H9 (cell line): ENCODE measurements at regions not wholly inside any gene's neighbourhood (a gene's known extent, or its start where the extent isn't known, plus 50 kb on each side); places are given as distances from the start of the nearest gene placed in this dataset.

Experiments used
- DNase-seq: peaks from one replicate; pipeline ENCODE4 v3.0.0-alpha.2; 2017
- H2AFZ ChIP-seq: one replicate; pipeline ENCODE4 v1.6.1; 2013; ENCODE audit warnings: mild to moderate bottlenecking, low read length, control low read depth, moderate library complexity
- H2AK5ac ChIP-seq: 2 replicates; pipeline ENCODE4 v1.6.1; 2013; ENCODE audit warnings: low read length, control low read depth, mixed read lengths; ENCODE audit not compliant: insufficient read length
- H2BK120ac ChIP-seq: one replicate; pipeline ENCODE4 v1.6.1; 2013; ENCODE audit warnings: low read depth, mild to moderate bottlenecking, low read length, control low read depth, inconsistent platforms; ENCODE audit not compliant: poor library complexity, severe bottlenecking
- H2BK12ac ChIP-seq: 2 replicates; pipeline ENCODE4 v1.6.1; 2013; ENCODE audit warnings: low read length, control low read depth, mixed read lengths, low read depth; ENCODE audit not compliant: insufficient read length
- H2BK15ac ChIP-seq: 2 replicates; pipeline ENCODE4 v1.6.1; 2013; ENCODE audit warnings: low read depth, low read length, control low read depth
- H2BK20ac ChIP-seq: one replicate; pipeline ENCODE4 v1.6.1; 2013; ENCODE audit warnings: low read depth, mild to moderate bottlenecking, low read length, control low read depth, inconsistent platforms; ENCODE audit not compliant: poor library complexity, severe bottlenecking
- H2BK5ac ChIP-seq: 2 replicates; pipeline ENCODE4 v1.6.1; 2013; ENCODE audit warnings: low read length, control low read depth, mixed read lengths; ENCODE audit not compliant: insufficient read length
- H3K14ac ChIP-seq: 2 replicates; pipeline ENCODE4 v1.6.1; 2013; ENCODE audit warnings: low read length, control low read depth; ENCODE audit not compliant: insufficient read depth
- H3K18ac ChIP-seq: 2 replicates; pipeline ENCODE4 v1.6.1; 2013; ENCODE audit warnings: low read depth, mild to moderate bottlenecking, mixed read lengths, low read length, control low read depth; ENCODE audit not compliant: insufficient read length
- H3K23ac ChIP-seq: 2 replicates; pipeline ENCODE4 v1.6.1; 2013; ENCODE audit warnings: low read length, control low read depth, mixed read lengths, low read depth; ENCODE audit not compliant: insufficient read length
- H3K23me2 ChIP-seq: 2 replicates; pipeline ENCODE4 v1.6.1; 2013; ENCODE audit warnings: low read depth, mild to moderate bottlenecking, mixed read lengths, low read length, control low read depth; ENCODE audit not compliant: insufficient read length, poor library complexity, severe bottlenecking
- H3K27ac ChIP-seq: 2 replicates; pipeline ENCODE4 v1.5.1; 2013; ENCODE audit warnings: low read length, control low read depth, mixed read lengths, low read depth; ENCODE audit not compliant: insufficient read length
- H3K27me3 ChIP-seq: 2 replicates; pipeline ENCODE4 v1.6.1; 2013; ENCODE audit warnings: low read length, control low read depth, inconsistent platforms; ENCODE audit not compliant: insufficient read depth
- H3K4ac ChIP-seq: 2 replicates; pipeline ENCODE4 v1.6.1; 2013; ENCODE audit warnings: low read depth, mild to moderate bottlenecking, control low read depth, inconsistent platforms, low read length, moderate library complexity
- H3K4me1 ChIP-seq: 2 replicates; pipeline ENCODE4 v1.6.1; 2013; ENCODE audit warnings: low read length, control low read depth, inconsistent platforms; ENCODE audit not compliant: insufficient read depth
- H3K4me2 ChIP-seq: 2 replicates; pipeline ENCODE4 v1.6.1; 2013; ENCODE audit warnings: low read length, control low read depth, mixed read lengths; ENCODE audit not compliant: insufficient read length, insufficient read depth
- H3K56ac ChIP-seq: 2 replicates; pipeline ENCODE4 v1.6.1; 2013; ENCODE audit warnings: low read depth, mild to moderate bottlenecking, mixed read lengths, low read length, control low read depth; ENCODE audit not compliant: insufficient read length
- H3K79me1 ChIP-seq: 2 replicates; pipeline ENCODE4 v1.6.1; 2013; ENCODE audit warnings: low read depth, mild to moderate bottlenecking, moderate library complexity, low read length, control low read depth, inconsistent platforms; ENCODE audit not compliant: insufficient read depth, poor library complexity, severe bottlenecking
- H3K79me2 ChIP-seq: 2 replicates; pipeline ENCODE4 v1.6.1; 2013; ENCODE audit warnings: low read length, control low read depth, inconsistent platforms; ENCODE audit not compliant: insufficient read depth
- H3K9ac ChIP-seq: 2 replicates; pipeline ENCODE4 v1.6.1; 2013; ENCODE audit warnings: low read length, control low read depth, mixed read lengths; ENCODE audit not compliant: insufficient read length; ENCODE audit errors: extremely low read depth
- H3K9me3 ChIP-seq: one replicate; pipeline ENCODE4 v1.6.1; 2013; ENCODE audit warnings: low read depth, low read length, inconsistent platforms; ENCODE audit not compliant: control insufficient read depth
- H3T11ph ChIP-seq: one replicate; pipeline ENCODE4 v1.6.1; 2013; ENCODE audit warnings: mild to moderate bottlenecking, low read length, control low read depth, inconsistent platforms
- H4K20me1 ChIP-seq: one replicate; pipeline ENCODE4 v1.6.1; 2013; ENCODE audit not compliant: control insufficient read depth, insufficient read length, insufficient read depth
- H4K5ac ChIP-seq: 2 replicates; pipeline ENCODE4 v1.6.1; 2013; ENCODE audit warnings: low read depth, mild to moderate bottlenecking, mixed read lengths, low read length, control low read depth; ENCODE audit not compliant: insufficient read length
- H4K8ac ChIP-seq: replicated peaks from 2 replicates; pipeline ENCODE4 v1.6.1; 2013; ENCODE audit warnings: low read length, control low read depth, mixed read lengths, low read depth; ENCODE audit not compliant: insufficient read length
- H4K91ac ChIP-seq: 2 replicates; pipeline ENCODE4 v1.6.1; 2013; ENCODE audit warnings: low read depth, mild to moderate bottlenecking, moderate library complexity, mixed read lengths, low read length, control low read depth; ENCODE audit not compliant: insufficient read length
- H3K27ac Mint-ChIP-seq, 3 experiments: 2 replicates in 2 of 3; 3 replicates in 1 of 3; pipeline ENCODE4 v1.8.0; 2020 to 2021; ENCODE audit warnings: mixed read lengths in 3 of 3, mild to moderate bottlenecking in 1 of 3, moderate library complexity in 1 of 3
- H3K27me3 Mint-ChIP-seq: 2 replicates; pipeline ENCODE4 v1.8.0; 2021; ENCODE audit warnings: low read depth, mild to moderate bottlenecking, moderate library complexity, mixed read lengths
- H3K36me3 Mint-ChIP-seq, 3 experiments: 2 replicates in 2 of 3; 3 replicates in 1 of 3; pipeline ENCODE4 v1.8.0; 2020 to 2021; ENCODE audit warnings: low read depth in 3 of 3, mixed read lengths in 3 of 3; ENCODE audit not compliant: insufficient read depth in 1 of 3
- H3K4me1 Mint-ChIP-seq, 2 experiments: 2 replicates each; pipeline ENCODE4 v1.8.0; 2020; ENCODE audit warnings: mixed read lengths in 2 of 2
- H3K4me3 Mint-ChIP-seq, 2 experiments: 2 replicates in 1 of 2; 3 replicates in 1 of 2; pipeline ENCODE4 v1.8.0; 2020 to 2021; ENCODE audit warnings: mild to moderate bottlenecking in 2 of 2, mixed read lengths in 2 of 2, moderate library complexity in 1 of 2
- H3K9me3 Mint-ChIP-seq, 2 experiments: 2 replicates in 1 of 2; 3 replicates in 1 of 2; pipeline ENCODE4 v1.8.0; 2020; ENCODE audit warnings: mild to moderate bottlenecking in 2 of 2, mixed read lengths in 2 of 2, moderate library complexity in 1 of 2
- CTCF ChIP-seq: fragments of 200-600 bp; sonication (generic); conservative IDR thresholded peaks from 3 replicates; pipeline ENCODE4 v1.8.0; 2021; ENCODE audit warnings: antibody characterized with exemption, mild to moderate bottlenecking
- WGBS: extraction: QIAGEN DNeasy Blood & Tissue Kit; methylation state at CpG from one replicate; pipeline ENCODE4 v1.1.7; 2013; ENCODE audit warnings: missing lambda C conversion rate, low lambda C conversion rate, mixed read lengths; ENCODE audit not compliant: insufficient read length; ENCODE audit errors: extremely low coverage; 5-methylcytosine and 5-hydroxymethylcytosine counted together

- no peak overlapping the region for H2BK15ac ChIP-seq
- no peak overlapping the region for H3K14ac ChIP-seq
- H4K91ac ChIP-seq, result no peak overlapping the region
- no peaks in the 10 kb centered on the region for H3K9me3 Mint-ChIP-seq
- TF ChIP-seq CTCF, result no peak
- H2AFZ ChIP-seq, result peak overlapping the region; percentile 65
- H3K9ac ChIP-seq, result no peak overlapping the region
- H3K27ac ChIP-seq, result no peak overlapping the region
- H2BK120ac ChIP-seq, result no peak overlapping the region
- no peaks in the 10 kb centered on the region for H4K20me1 ChIP-seq
- no peak overlapping the region for H3T11ph ChIP-seq
- no CpG with 5 or more reads among the region's 2 CpGs for WGBS
- no peaks in the 10 kb centered on the region for H3K9me3 ChIP-seq
- H2BK5ac ChIP-seq, result no peak overlapping the region
- peaks cover 4 to 9% of the 10 kb centered on the region in 2 experiments for H3K4me1 Mint-ChIP-seq
- no peak overlapping the region for H2AK5ac ChIP-seq
- no peak for DNase-seq
- H3K79me1 ChIP-seq, result no peaks in the 10 kb centered on the region
- H3K79me2 ChIP-seq, result no peaks in the 10 kb centered on the region
- H3K27me3 Mint-ChIP-seq, result peaks cover 2% of the 10 kb centered on the region; the same call in 1 of the 2 replicates
- H3K23ac ChIP-seq, result no peak overlapping the region
- H3K18ac ChIP-seq, result no peak overlapping the region
- H4K5ac ChIP-seq, result no peak overlapping the region
- no peak overlapping the region; a peak in 1 of 7 replicates for H3K27ac Mint-ChIP-seq
- no peaks in the 10 kb centered on the region for H3K27me3 ChIP-seq
- H3K4me2 ChIP-seq, result no peak overlapping the region
- H3K4me3 Mint-ChIP-seq, result no peak overlapping the region
- H4K8ac ChIP-seq, result no peak overlapping the region
- no peak overlapping the region for H2BK12ac ChIP-seq
- H3K36me3 Mint-ChIP-seq, result no peaks in the 10 kb centered on the region
- H3K56ac ChIP-seq, result no peak overlapping the region
- no peak overlapping the region for H3K4ac ChIP-seq
- no peaks in the 10 kb centered on the region for H3K23me2 ChIP-seq
- no peaks in the 10 kb centered on the region for H3K4me1 ChIP-seq
- no peak overlapping the region for H2BK20ac ChIP-seq
These were observed 95.9 kb downstream of the BMP2 start for GRCh38 chr20:6863355-6863754.
